ENCODE measurements at regions not wholly inside any gene's neighbourhood (a gene's known extent, or its start where the extent isn't known, plus 50 kb on each side); places are given as distances from the start of the nearest gene placed in this dataset.

DNA sequence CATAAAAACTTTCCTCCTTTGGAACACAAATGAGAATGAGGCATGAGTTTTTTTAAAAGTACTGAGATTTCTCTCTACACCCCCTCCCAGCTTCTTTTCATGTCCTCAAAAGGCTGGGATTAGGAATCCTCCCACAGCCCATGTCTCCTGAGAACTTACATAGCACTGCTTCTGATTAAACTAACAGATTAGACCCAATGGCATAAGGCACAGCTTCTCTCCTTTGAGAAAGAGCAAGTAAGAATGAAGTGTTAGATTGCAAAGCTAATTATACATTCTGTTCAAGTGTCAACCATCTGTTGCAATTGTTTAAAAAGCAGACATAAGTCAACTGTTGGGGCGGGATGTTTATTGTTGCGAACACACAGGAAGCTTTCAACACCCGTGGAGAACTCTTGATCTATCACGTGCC is 715.1 kb downstream of the CDH11 start:
- no peaks in the 10 kb centered on the region for H3K9me3 ChIP-seq
- TF ChIP-seq, protein P1, sequence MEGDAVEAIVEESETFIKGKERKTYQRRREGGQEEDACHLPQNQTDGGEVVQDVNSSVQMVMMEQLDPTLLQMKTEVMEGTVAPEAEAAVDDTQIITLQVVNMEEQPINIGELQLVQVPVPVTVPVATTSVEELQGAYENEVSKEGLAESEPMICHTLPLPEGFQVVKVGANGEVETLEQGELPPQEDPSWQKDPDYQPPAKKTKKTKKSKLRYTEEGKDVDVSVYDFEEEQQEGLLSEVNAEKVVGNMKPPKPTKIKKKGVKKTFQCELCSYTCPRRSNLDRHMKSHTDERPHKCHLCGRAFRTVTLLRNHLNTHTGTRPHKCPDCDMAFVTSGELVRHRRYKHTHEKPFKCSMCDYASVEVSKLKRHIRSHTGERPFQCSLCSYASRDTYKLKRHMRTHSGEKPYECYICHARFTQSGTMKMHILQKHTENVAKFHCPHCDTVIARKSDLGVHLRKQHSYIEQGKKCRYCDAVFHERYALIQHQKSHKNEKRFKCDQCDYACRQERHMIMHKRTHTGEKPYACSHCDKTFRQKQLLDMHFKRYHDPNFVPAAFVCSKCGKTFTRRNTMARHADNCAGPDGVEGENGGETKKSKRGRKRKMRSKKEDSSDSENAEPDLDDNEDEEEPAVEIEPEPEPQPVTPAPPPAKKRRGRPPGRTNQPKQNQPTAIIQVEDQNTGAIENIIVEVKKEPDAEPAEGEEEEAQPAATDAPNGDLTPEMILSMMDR (IDR thresholded peaks at IDR 0.05), result no peak
- intact Hi-C loops (cut with DNase I; ENCODE audit: low total_unique reads), result no loop called here
- DNase-seq, result no peak
- no peak overlapping the region for H3K4me3 ChIP-seq
- no peaks in the 10 kb centered on the region for H3K36me3 ChIP-seq
- H3K27ac ChIP-seq, result no peak overlapping the region
- peaks cover 0 to 12% (median 2%) of the 10 kb centered on the region in 4 donors for H3K4me1 ChIP-seq
- H3K27me3 ChIP-seq, result no peaks in the 10 kb centered on the region

DNA sequence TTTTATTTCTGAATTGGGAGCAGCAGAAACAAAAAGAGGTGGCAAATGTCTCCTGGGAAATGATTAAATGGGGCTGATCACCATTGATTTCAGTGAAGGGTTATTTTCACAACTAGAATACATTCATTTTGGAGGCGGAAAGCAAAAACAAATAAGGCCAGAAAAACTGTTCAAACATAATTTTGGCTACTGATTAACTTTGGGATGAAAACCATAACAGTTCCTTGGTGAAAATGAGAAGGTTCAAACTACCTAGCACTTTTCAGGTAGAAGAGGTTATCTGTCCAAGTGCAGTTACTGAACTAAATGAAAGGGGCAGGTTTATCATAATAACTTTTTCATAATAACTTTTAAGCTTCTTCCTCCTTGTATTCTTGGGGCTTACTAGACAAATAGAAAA is 718.5 kb downstream of the CDH11 start:
- no peak for DNase-seq
- no peaks in the 10 kb centered on the region for H3K36me3 ChIP-seq
- no peak overlapping the region for H3K4me3 ChIP-seq
- H3K27me3 ChIP-seq, result no peaks in the 10 kb centered on the region
- H3K27ac ChIP-seq, result no peak overlapping the region
- no peaks in the 10 kb centered on the region for H3K4me1 ChIP-seq
- H3K9me3 ChIP-seq, result no peaks in the 10 kb centered on the region
- intact Hi-C loops (cut with DNase I; ENCODE audit: low total_unique reads), result no loop called here
- TF ChIP-seq, protein P1 (IDR thresholded peaks at IDR 0.05), result no peak

DNA sequence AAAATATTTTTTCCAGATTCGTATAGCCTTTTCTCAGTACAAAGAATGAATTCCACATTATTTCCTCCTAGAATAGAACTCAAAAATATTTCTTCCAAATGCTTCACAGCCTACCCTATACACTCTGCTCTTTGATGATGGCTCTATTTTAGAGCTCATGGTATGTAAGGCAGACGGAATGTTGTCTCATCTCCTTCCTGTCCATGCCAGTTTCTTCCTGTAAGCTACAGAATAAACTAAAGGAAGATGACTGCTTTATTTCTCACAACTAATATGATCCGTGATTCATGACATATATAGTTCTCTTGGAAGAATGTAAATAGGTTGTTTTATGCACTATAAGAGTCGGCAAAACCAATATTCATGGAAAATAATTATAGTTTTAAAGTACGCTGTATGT is 723.1 kb downstream of the CDH11 start:
- Histone ChIP-seq H3K36me3 (no peaks in the 10 kb centered on the region), H3K9me3 (no peaks in the 10 kb centered on the region), H3K4me3 (no peak overlapping the region), H3K27me3 (no peaks in the 10 kb centered on the region), H3K27ac (no peak overlapping the region), H3K4me1 (no peaks in the 10 kb centered on the region)
- TF ChIP-seq, protein P1 (IDR thresholded peaks at IDR 0.05), result no peak
- no peak for DNase-seq
- intact Hi-C loops (cut with DNase I; ENCODE audit: low total_unique reads), result no loop called here

DNA sequence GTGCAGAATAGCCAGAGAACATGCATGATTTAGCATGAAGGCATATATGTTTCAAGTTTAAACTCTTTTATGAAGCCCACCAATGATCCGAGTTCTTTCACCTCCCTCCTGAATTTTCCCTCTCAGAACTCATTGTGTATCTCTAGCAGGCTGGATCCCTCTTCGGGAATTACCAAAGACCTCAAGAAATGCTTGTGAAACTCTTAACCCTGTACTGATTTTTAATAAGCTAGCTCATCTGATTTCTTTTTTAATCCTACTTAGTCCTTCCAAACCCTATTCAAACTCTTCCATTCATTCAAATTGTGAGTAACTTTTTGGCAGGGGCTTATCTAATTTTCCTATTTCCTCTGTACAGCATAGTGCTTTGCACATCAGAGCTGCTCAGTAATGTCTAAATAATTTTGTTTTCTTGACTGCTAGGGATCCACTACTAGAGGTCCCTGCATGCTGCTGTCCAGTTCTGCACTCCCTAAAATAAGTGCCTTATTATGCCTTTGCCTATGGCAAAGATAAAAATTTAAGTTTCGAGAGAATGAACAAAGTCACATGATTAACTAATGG is 723.8 kb downstream of the CDH11 start:
- intact Hi-C loops (cut with DNase I; ENCODE audit: low total_unique reads), result no loop called here
- no peaks in the 10 kb centered on the region for H3K36me3 ChIP-seq
- DNase-seq, result no peak
- no peak overlapping the region for H3K27ac ChIP-seq
- no peaks in the 10 kb centered on the region for H3K9me3 ChIP-seq
- H3K27me3 ChIP-seq, result no peaks in the 10 kb centered on the region
- H3K4me3 ChIP-seq, result no peak overlapping the region
- TF ChIP-seq, protein P1 (IDR thresholded peaks at IDR 0.05), result no peak
- no peaks in the 10 kb centered on the region for H3K4me1 ChIP-seq

DNA sequence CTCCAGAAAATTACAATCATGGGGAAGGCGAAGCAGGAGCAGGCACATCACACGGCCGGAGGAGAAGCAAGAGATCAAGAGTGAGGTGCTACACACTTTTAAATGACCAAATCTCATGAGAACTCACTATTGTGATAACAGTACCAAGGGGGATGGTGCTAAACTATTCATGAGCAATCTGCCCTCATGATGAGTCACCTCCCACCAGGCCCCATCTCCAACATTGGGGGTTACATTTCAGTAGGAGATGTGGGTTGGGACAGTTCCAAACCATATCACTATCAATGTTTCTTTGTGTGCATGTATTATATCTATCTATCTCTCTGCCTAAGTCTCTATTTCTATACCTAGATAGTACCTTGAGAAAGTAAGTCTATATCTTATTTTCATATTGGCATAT is 724.8 kb downstream of the CDH11 start:
- H3K27ac ChIP-seq, result no peak overlapping the region
- no peaks in the 10 kb centered on the region for H3K9me3 ChIP-seq
- no peak for DNase-seq
- peaks cover 0 to 3% (median 0%) of the 10 kb centered on the region in 4 donors for H3K4me1 ChIP-seq
- TF ChIP-seq, protein P1 (IDR thresholded peaks at IDR 0.05), result no peak
- H3K4me3 ChIP-seq, result no peak overlapping the region
- intact Hi-C loops (cut with DNase I; ENCODE audit: low total_unique reads), result no loop called here
- H3K36me3 ChIP-seq, result no peaks in the 10 kb centered on the region
- no peaks in the 10 kb centered on the region for H3K27me3 ChIP-seq

DNA sequence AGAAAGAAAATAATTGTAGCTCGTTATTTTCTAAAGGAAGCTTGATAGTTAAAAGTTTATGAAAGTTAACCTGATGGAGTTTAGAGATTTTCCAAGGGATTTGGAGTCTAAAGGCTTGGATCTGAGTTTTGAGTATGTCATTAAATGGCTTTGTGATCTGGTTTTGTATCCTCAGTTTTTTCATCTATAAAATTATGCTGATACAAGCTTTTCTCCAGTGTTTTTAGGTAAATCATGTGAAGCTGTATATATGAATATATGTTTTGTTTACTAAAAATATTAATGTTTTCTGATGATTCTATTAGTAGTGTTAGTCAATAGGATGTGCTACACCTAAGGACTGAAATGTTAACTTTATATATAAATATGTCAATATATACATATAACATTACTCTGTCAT is 727.8 kb downstream of the CDH11 start:
- H3K9me3 ChIP-seq, result no peaks in the 10 kb centered on the region
- H3K4me1 ChIP-seq, result peaks cover 0 to 23% (median 12%) of the 10 kb centered on the region in 4 donors
- DNase-seq, result no peak
- no peak overlapping the region for H3K27ac ChIP-seq
- intact Hi-C loops (cut with DNase I; ENCODE audit: low total_unique reads), result no loop called here
- no peaks in the 10 kb centered on the region for H3K27me3 ChIP-seq
- TF ChIP-seq, protein P1 (IDR thresholded peaks at IDR 0.05), result no peak
- no peaks in the 10 kb centered on the region for H3K36me3 ChIP-seq
- H3K4me3 ChIP-seq, result no peak overlapping the region

Measured in tibial artery (tissue), 4 donors.